ENCODE measurements at regions not wholly inside any gene's neighbourhood (a gene's known extent, or its start where the extent isn't known, plus 50 kb on each side); places are given as distances from the start of the nearest gene placed in this dataset.

GRCh38 chr5:164627021-164627420 lies 1121.6 kb downstream of the MAT2B start:
- TF ChIP-seq EZH2phosphoT487 (IDR thresholded peaks at IDR 0.05; ENCODE audit: insufficient read depth, low read depth): no peak
- TF ChIP-seq EZH2 (IDR thresholded peaks at IDR 0.05; ENCODE audit: insufficient read depth, poor library complexity, severe bottlenecking): no peak
- Histone ChIP-seq H3K36me3 (ENCODE audit: low read depth) (no peaks in the 10 kb centered on the region), H4K20me1 (ENCODE audit: insufficient read depth) (no peaks in the 10 kb centered on the region), H3K27ac (no peak overlapping the region), H3K27me3 (replicated peaks; ENCODE audit: insufficient read depth) (no peaks in the 10 kb centered on the region), H3K9me2 (ENCODE audit: insufficient read depth) (no peaks in the 10 kb centered on the region), H3K9ac (no peak overlapping the region), H3K4me1 (ENCODE audit: insufficient read depth) (no peaks in the 10 kb centered on the region), H2AFZ (no peak overlapping the region), H3K4me3 (no peak overlapping the region), H3K4me2 (ENCODE audit: unreplicated experiment) (no peak overlapping the region), H3K79me2 (ENCODE audit: insufficient read depth) (no peaks in the 10 kb centered on the region), H3F3A (ENCODE audit: insufficient read depth) (no peaks in the 10 kb centered on the region), H3K9me3 (ENCODE audit: low read depth) (no peaks in the 10 kb centered on the region)
- WGBS, 2 experiments (ENCODE audit: low coverage in 1 of 2, low lambda C conversion rate in 2 of 2, missing lambda C conversion rate in 2 of 2): 0 to 4% methylated on average over 4 of the region's 4 CpGs
- in situ Hi-C loops (cut with MboI): no loop called here
- no peak for DNase-seq

DNA sequence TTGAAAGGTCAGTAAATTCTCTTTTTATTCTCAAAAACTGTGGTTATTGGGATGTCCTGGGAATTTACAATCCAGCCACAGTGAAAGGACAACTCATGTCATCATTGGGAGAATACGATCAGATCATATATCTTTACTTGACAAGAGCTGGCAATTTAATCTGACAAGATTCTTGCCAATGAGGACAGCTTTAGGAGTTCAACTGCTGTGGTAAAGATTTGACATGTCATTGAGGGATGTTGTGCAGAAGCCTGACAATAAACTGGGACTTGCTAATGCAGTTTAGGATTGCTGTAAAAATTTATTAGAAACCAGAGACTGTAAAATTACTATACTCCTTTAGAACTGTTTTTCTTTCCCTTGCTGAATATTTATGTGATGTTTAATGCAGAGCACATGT lies 1131.0 kb downstream of the MAT2B start:
- TF ChIP-seq EZH2 (IDR thresholded peaks at IDR 0.05; ENCODE audit: insufficient read depth, poor library complexity, severe bottlenecking): no peak
- no peak for TF ChIP-seq EZH2phosphoT487 (IDR thresholded peaks at IDR 0.05; ENCODE audit: insufficient read depth, low read depth)
- WGBS, 2 experiments (ENCODE audit: low coverage in 1 of 2, low lambda C conversion rate in 2 of 2, missing lambda C conversion rate in 2 of 2): 0 to 3% methylated on average over 1 of the region's 1 CpG
- no peak for DNase-seq
- H3K27ac ChIP-seq: no peak overlapping the region
- no peaks in the 10 kb centered on the region for H3K9me3 ChIP-seq (ENCODE audit: low read depth)
- H3K79me2 ChIP-seq (ENCODE audit: insufficient read depth): no peaks in the 10 kb centered on the region
- no peaks in the 10 kb centered on the region for H3K4me1 ChIP-seq (ENCODE audit: insufficient read depth)
- no peak overlapping the region for H2AFZ ChIP-seq
- no peaks in the 10 kb centered on the region for H3F3A ChIP-seq (ENCODE audit: insufficient read depth)
- H3K4me3 ChIP-seq: no peak overlapping the region
- H4K20me1 ChIP-seq (ENCODE audit: insufficient read depth): no peaks in the 10 kb centered on the region
- no peaks in the 10 kb centered on the region for H3K36me3 ChIP-seq (ENCODE audit: low read depth)
- no peaks in the 10 kb centered on the region for H3K9me2 ChIP-seq (ENCODE audit: insufficient read depth)
- in situ Hi-C loops (cut with MboI): no loop called here
- H3K9ac ChIP-seq: no peak overlapping the region
- no peaks in the 10 kb centered on the region for H3K27me3 ChIP-seq (replicated peaks; ENCODE audit: insufficient read depth)
- H3K4me2 ChIP-seq (ENCODE audit: unreplicated experiment): no peak overlapping the region

DNA sequence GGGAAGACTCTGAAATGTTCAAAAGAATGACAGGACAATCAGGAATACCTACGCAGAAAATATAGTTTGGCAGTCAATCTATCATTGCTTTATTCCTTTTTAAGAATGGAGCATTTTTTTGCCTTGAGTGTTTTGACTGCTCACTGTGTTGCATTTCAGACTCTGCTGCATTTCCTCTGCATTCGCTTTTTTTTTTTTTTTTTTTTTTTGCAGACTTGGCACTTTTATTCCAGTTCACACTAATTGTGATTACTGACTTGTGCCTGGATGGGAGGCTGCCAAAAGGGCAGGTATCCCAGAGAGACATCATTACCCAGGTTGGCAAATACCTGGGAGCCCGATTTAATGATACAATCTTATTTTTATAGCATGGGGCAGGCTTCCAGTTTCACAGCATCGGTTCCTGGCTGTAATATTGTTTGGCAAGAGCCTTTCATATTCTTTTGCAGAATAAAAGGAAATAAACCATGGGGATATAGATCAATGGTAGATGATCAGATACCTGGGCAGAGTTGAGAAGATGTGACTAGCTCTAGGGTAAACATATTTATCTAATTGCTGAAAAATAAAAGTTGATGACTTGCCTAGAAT lies 1132.6 kb downstream of the MAT2B start:
- no peak overlapping the region for H3K4me3 ChIP-seq
- no peak for TF ChIP-seq EZH2phosphoT487 (IDR thresholded peaks at IDR 0.05; ENCODE audit: insufficient read depth, low read depth)
- TF ChIP-seq EZH2 (IDR thresholded peaks at IDR 0.05; ENCODE audit: insufficient read depth, poor library complexity, severe bottlenecking): no peak
- H3K9me3 ChIP-seq (ENCODE audit: low read depth): no peaks in the 10 kb centered on the region
- H3K4me1 ChIP-seq (ENCODE audit: insufficient read depth): no peaks in the 10 kb centered on the region
- no peaks in the 10 kb centered on the region for H3K36me3 ChIP-seq (ENCODE audit: low read depth)
- no peak overlapping the region for H3K27ac ChIP-seq
- no peak for DNase-seq
- no peak overlapping the region for H2AFZ ChIP-seq
- H3K9ac ChIP-seq: no peak overlapping the region
- in situ Hi-C loops (cut with MboI): no loop called here
- WGBS, 2 experiments (ENCODE audit: low coverage in 1 of 2, low lambda C conversion rate in 2 of 2, missing lambda C conversion rate in 2 of 2): 6 to 9% methylated on average over 4 of the region's 4 CpGs
- no peaks in the 10 kb centered on the region for H3K9me2 ChIP-seq (ENCODE audit: insufficient read depth)
- no peaks in the 10 kb centered on the region for H3K27me3 ChIP-seq (replicated peaks; ENCODE audit: insufficient read depth)
- H3F3A ChIP-seq (ENCODE audit: insufficient read depth): no peaks in the 10 kb centered on the region
- no peaks in the 10 kb centered on the region for H3K79me2 ChIP-seq (ENCODE audit: insufficient read depth)
- H3K4me2 ChIP-seq (ENCODE audit: unreplicated experiment): no peak overlapping the region
- no peaks in the 10 kb centered on the region for H4K20me1 ChIP-seq (ENCODE audit: insufficient read depth)

- H3K36me3 ChIP-seq (ENCODE audit: low read depth): no peaks in the 10 kb centered on the region
- in situ Hi-C loops (cut with MboI): no loop called here
- H3K4me3 ChIP-seq: no peak overlapping the region
- no peaks in the 10 kb centered on the region for H3F3A ChIP-seq (ENCODE audit: insufficient read depth)
- no peaks in the 10 kb centered on the region for H4K20me1 ChIP-seq (ENCODE audit: insufficient read depth)
- no peaks in the 10 kb centered on the region for H3K4me1 ChIP-seq (ENCODE audit: insufficient read depth)
- no peaks in the 10 kb centered on the region for H3K9me2 ChIP-seq (ENCODE audit: insufficient read depth)
- H3K79me2 ChIP-seq (ENCODE audit: insufficient read depth): no peaks in the 10 kb centered on the region
- TF ChIP-seq EZH2phosphoT487 (IDR thresholded peaks at IDR 0.05; ENCODE audit: insufficient read depth, low read depth) (no peak), EZH2 (IDR thresholded peaks at IDR 0.05; ENCODE audit: insufficient read depth, poor library complexity, severe bottlenecking) (no peak)
- peaks cover 4% of the 10 kb centered on the region for H3K9me3 ChIP-seq (ENCODE audit: low read depth)
- H3K27me3 ChIP-seq (replicated peaks; ENCODE audit: insufficient read depth): no peaks in the 10 kb centered on the region
- H3K9ac ChIP-seq: no peak overlapping the region
- no peak overlapping the region for H2AFZ ChIP-seq
- no peak for DNase-seq
- no peak overlapping the region for H3K27ac ChIP-seq
- H3K4me2 ChIP-seq (ENCODE audit: unreplicated experiment): no peak overlapping the region
Measured at GRCh38 chr5:164649266-164649665, 1143.8 kb downstream of the MAT2B start.

DNA sequence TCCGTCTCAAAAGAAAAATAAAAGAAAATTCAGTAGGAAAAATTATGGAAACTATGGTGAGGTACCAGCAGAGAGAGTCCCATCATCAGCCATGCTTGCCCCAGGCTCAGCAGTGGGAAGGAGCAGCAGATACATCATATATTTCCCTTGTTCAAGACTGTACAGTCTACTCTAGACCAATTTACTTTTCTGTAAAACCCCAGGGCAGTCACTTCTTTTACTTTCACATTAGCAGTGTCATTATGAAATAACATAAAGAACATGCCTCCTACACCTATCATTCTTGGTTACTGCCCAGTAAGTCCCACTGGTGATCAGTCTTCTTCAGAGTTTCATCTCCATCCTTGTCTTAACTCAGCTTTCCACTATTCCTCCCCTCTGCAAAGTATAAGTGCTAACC lies 1145.0 kb downstream of the MAT2B start:
- Histone ChIP-seq H3K9me3 (ENCODE audit: low read depth) (peaks cover 4% of the 10 kb centered on the region), H3K9me2 (ENCODE audit: insufficient read depth) (no peaks in the 10 kb centered on the region), H3F3A (ENCODE audit: insufficient read depth) (no peaks in the 10 kb centered on the region), H2AFZ (no peak overlapping the region), H3K4me2 (ENCODE audit: unreplicated experiment) (no peak overlapping the region), H3K4me3 (no peak overlapping the region), H3K4me1 (ENCODE audit: insufficient read depth) (no peaks in the 10 kb centered on the region), H3K27me3 (replicated peaks; ENCODE audit: insufficient read depth) (no peaks in the 10 kb centered on the region), H3K27ac (no peak overlapping the region), H4K20me1 (ENCODE audit: insufficient read depth) (no peaks in the 10 kb centered on the region), H3K36me3 (ENCODE audit: low read depth) (no peaks in the 10 kb centered on the region), H3K9ac (no peak overlapping the region), H3K79me2 (ENCODE audit: insufficient read depth) (no peaks in the 10 kb centered on the region)
- no peak for DNase-seq
- TF ChIP-seq EZH2phosphoT487 (IDR thresholded peaks at IDR 0.05; ENCODE audit: insufficient read depth, low read depth): no peak
- TF ChIP-seq EZH2 (IDR thresholded peaks at IDR 0.05; ENCODE audit: insufficient read depth, poor library complexity, severe bottlenecking): no peak
- in situ Hi-C loops (cut with MboI): no loop called here
- WGBS, 2 experiments (ENCODE audit: low coverage in 1 of 2, low lambda C conversion rate in 2 of 2, missing lambda C conversion rate in 2 of 2): 31 to 50% methylated on average over 1 of the region's 1 CpG
